ENCODE measurements at regions not wholly inside any gene's neighbourhood (a gene's known extent, or its start where the extent isn't known, plus 50 kb on each side); places are given as distances from the start of the nearest gene placed in this dataset.
A peak's percentile ranks its signal among the peaks of the same experiment; 100 is the strongest.

DNA sequence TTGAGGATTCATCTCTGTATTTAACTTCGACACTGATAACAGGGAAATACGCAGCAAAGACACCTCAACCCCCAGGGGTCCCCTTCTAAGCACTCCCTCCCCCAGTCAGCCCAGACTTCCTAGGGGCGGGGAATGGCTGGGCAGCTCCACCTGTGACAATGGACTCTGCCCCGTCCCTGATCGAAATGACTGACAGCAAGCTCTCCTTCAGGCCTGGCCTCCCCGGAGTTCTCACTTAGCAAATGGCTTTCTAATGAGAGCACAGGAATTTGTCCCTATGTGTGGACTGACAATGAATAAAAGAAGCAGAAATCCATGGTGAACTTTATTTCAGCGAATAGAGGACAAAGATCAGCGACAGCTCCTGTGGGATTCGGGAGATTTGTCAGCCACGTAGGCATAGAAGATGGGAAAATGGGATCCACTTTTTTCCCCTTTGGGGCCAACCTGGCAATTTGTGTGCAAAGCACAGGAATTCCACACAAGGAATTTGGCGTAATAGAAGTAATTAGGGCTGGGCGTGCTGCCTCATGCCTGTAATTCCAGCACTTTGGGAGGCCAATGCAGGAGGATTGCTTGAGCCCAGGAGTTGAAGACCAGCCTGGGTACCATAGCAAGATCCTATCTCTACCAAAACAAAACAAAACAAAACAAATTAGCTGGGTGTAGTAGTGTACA lies 63.8 kb downstream of the TNFAIP2 start:
- Histone ChIP-seq H3K9ac (ENCODE audit: insufficient read depth, low read depth, low read length) (peak overlapping the region; percentile 24), H3K27me3 (ENCODE audit: control insufficient read depth in 1 of 2, insufficient read depth in 2 of 2, low read length in 2 of 2) (no peaks in the 10 kb centered on the region), H3K4me2 (ENCODE audit: low read depth, low read length) (peak overlapping the region; percentile 77), H3K4me3 (replicated peaks in 1 of 3; ENCODE audit: insufficient read depth in 1 of 3, low read depth in 2 of 3, low read length in 3 of 3) (peak overlapping the region; percentile 28 to 51 (median 35); a peak in 5 of 6 replicates), H3K9me3 (ENCODE audit: low read length) (no peaks in the 10 kb centered on the region), H3K27ac (ENCODE audit: extremely low read length, insufficient read depth, low read length) (peak overlapping the region; percentile 62), H3K36me3 (replicated peaks in 1 of 2; ENCODE audit: control insufficient read depth in 1 of 2, insufficient read depth in 2 of 2, low read length in 2 of 2) (no peaks in the 10 kb centered on the region), H3K79me2 (ENCODE audit: insufficient read depth, low read length) (no peaks in the 10 kb centered on the region), H3K4me1 (ENCODE audit: insufficient read depth, low read length) (peaks cover 45% of the 10 kb centered on the region), H2AFZ (ENCODE audit: low read length) (no peak overlapping the region), H4K20me1 (ENCODE audit: insufficient read depth, low read length) (no peaks in the 10 kb centered on the region)
- BruUV-seq (replicated peaks) = no TSS peak
- ChIA-PET POLR2A (interaction anchor here (0.7 to 1.2 kb wide), 8 partner anchors 9 to 147 kb away, joined by 3 to 5 read pairs (median 3); partner anchors contain the start of gene EIF5), CTCF (ENCODE audit: low intra/inter-chr PET ratio, low total read pairs) (no interaction called here)
- DNase-seq (ENCODE audit: low spot score) (peak; percentile 79), FAIRE-seq (peak; percentile 92), ATAC-seq (peak; percentile 97)
- in situ Hi-C loops (cut with HindIII; ENCODE audit: extremely low pct_ligation_motif_present, low pct_unique_long_range_greater_than_20kb) = no loop called here
- WGBS (ENCODE audit: low lambda C conversion rate) = under 1% methylated on average over 12 of the region's 12 CpGs
- intact Hi-C loops (cut with micrococcal nuclease; ENCODE audit: unreplicated experiment) = loop anchor here (5.0 kb wide), 2 partner anchors 85 to 105 kb away; no protein-coding TSS in a partner anchor
- TF ChIP-seq MTF1 (CRISPR knock-in tag; IDR thresholded peaks at IDR 0.05) (no peak), NCOA2 (CRISPR knock-in tag; IDR thresholded peaks at IDR 0.05) (no peak), ZNF333 (CRISPR knock-in tag; IDR thresholded peaks at IDR 0.05; ENCODE audit: borderline replicate concordance) (no peak), ZC3H4 (CRISPR knock-in tag; IDR thresholded peaks at IDR 0.05; ENCODE audit: borderline replicate concordance) (no peak), ETV5 (CRISPR knock-in tag; IDR thresholded peaks at IDR 0.05; ENCODE audit: borderline replicate concordance) (peak; percentile 30; the same call in 1 of the 2 replicates), CENPT (CRISPR knock-in tag; IDR thresholded peaks at IDR 0.05; ENCODE audit: low read depth) (no peak), ZNF749 (CRISPR knock-in tag; IDR thresholded peaks at IDR 0.05; ENCODE audit: borderline replicate concordance) (no peak), ZNF121 (CRISPR knock-in tag; IDR thresholded peaks at IDR 0.05) (peak; percentile 19; the same call in 1 of the 2 replicates), ZNF788 (CRISPR knock-in tag; IDR thresholded peaks at IDR 0.05; ENCODE audit: borderline replicate concordance) (0 out of 2 replicates have a peak, but pooled peaks have one; percentile 17)
- TF ChIP-seq, protein P1, sequence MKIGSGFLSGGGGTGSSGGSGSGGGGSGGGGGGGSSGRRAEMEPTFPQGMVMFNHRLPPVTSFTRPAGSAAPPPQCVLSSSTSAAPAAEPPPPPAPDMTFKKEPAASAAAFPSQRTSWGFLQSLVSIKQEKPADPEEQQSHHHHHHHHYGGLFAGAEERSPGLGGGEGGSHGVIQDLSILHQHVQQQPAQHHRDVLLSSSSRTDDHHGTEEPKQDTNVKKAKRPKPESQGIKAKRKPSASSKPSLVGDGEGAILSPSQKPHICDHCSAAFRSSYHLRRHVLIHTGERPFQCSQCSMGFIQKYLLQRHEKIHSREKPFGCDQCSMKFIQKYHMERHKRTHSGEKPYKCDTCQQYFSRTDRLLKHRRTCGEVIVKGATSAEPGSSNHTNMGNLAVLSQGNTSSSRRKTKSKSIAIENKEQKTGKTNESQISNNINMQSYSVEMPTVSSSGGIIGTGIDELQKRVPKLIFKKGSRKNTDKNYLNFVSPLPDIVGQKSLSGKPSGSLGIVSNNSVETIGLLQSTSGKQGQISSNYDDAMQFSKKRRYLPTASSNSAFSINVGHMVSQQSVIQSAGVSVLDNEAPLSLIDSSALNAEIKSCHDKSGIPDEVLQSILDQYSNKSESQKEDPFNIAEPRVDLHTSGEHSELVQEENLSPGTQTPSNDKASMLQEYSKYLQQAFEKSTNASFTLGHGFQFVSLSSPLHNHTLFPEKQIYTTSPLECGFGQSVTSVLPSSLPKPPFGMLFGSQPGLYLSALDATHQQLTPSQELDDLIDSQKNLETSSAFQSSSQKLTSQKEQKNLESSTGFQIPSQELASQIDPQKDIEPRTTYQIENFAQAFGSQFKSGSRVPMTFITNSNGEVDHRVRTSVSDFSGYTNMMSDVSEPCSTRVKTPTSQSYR (CRISPR knock-in tag; IDR thresholded peaks at IDR 0.05; ENCODE audit: borderline replicate concordance) = peak; percentile 73
- TF ChIP-seq, protein P2, sequence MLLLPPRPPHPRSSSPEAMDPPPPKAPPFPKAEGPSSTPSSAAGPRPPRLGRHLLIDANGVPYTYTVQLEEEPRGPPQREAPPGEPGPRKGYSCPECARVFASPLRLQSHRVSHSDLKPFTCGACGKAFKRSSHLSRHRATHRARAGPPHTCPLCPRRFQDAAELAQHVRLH (CRISPR knock-in tag; IDR thresholded peaks at IDR 0.05; ENCODE audit: borderline replicate concordance, low read depth) = no peak
- TF ChIP-seq, protein P3, sequence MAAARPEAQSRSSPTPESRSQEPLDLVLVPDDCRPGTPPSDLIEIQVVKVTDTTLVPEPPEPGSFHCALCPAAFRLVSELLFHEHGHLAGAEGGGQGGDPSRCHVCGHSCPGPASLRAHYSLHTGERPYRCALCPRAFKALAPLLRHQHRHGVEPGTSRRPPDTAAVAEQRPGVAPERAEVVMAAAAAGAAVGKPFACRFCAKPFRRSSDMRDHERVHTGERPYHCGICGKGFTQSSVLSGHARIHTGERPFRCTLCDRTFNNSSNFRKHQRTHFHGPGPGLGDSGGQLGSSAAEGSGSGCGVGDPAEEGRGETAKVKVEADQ (CRISPR knock-in tag; IDR thresholded peaks at IDR 0.05; ENCODE audit: borderline replicate concordance) = no peak
- TF ChIP-seq, protein P4, sequence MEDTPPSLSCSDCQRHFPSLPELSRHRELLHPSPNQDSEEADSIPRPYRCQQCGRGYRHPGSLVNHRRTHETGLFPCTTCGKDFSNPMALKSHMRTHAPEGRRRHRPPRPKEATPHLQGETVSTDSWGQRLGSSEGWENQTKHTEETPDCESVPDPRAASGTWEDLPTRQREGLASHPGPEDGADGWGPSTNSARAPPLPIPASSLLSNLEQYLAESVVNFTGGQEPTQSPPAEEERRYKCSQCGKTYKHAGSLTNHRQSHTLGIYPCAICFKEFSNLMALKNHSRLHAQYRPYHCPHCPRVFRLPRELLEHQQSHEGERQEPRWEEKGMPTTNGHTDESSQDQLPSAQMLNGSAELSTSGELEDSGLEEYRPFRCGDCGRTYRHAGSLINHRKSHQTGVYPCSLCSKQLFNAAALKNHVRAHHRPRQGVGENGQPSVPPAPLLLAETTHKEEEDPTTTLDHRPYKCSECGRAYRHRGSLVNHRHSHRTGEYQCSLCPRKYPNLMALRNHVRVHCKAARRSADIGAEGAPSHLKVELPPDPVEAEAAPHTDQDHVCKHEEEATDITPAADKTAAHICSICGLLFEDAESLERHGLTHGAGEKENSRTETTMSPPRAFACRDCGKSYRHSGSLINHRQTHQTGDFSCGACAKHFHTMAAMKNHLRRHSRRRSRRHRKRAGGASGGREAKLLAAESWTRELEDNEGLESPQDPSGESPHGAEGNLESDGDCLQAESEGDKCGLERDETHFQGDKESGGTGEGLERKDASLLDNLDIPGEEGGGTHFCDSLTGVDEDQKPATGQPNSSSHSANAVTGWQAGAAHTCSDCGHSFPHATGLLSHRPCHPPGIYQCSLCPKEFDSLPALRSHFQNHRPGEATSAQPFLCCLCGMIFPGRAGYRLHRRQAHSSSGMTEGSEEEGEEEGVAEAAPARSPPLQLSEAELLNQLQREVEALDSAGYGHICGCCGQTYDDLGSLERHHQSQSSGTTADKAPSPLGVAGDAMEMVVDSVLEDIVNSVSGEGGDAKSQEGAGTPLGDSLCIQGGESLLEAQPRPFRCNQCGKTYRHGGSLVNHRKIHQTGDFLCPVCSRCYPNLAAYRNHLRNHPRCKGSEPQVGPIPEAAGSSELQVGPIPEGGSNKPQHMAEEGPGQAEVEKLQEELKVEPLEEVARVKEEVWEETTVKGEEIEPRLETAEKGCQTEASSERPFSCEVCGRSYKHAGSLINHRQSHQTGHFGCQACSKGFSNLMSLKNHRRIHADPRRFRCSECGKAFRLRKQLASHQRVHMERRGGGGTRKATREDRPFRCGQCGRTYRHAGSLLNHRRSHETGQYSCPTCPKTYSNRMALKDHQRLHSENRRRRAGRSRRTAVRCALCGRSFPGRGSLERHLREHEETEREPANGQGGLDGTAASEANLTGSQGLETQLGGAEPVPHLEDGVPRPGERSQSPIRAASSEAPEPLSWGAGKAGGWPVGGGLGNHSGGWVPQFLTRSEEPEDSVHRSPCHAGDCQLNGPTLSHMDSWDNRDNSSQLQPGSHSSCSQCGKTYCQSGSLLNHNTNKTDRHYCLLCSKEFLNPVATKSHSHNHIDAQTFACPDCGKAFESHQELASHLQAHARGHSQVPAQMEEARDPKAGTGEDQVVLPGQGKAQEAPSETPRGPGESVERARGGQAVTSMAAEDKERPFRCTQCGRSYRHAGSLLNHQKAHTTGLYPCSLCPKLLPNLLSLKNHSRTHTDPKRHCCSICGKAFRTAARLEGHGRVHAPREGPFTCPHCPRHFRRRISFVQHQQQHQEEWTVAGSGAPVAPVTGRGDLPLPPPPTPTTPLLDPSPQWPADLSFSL (CRISPR knock-in tag; IDR thresholded peaks at IDR 0.05) = no peak

All from HepG2 (cell line).